ENCODE measurements at regions not wholly inside any gene's neighbourhood (a gene's known extent, or its start where the extent isn't known, plus 50 kb on each side); places are given as distances from the start of the nearest gene placed in this dataset.

DNA sequence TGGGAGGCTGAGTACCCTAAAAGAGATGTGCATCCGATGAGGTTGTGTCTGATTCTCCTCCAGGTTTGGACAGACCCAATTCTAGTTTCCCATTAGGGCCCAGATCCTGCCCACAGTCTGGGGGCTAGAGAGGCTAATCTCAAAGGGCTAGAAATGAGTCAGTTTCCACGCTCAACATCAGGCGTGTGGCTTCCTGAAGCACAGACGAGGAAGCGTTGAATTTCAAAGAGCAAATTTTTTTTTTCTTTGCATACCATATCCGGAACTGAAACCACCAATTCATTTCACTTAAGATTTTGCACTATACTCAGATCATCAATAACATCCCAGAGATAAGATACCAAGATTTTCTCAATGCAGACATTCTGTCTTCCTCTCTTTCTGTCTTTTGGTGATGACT, 173.8 kb upstream of the BCL6 start:
- BruUV-seq (replicated peaks), result no TSS peak
- Histone ChIP-seq H3K27me3 (ENCODE audit: control insufficient read depth, insufficient read depth, low read length) (no peaks in the 10 kb centered on the region), H3K36me3 (ENCODE audit: control insufficient read depth, insufficient read depth, low read length) (no peaks in the 10 kb centered on the region), H3K4me3 (ENCODE audit: low read depth in 2 of 2, low read length in 2 of 2) (no peak overlapping the region), H3K4me1 (ENCODE audit: control insufficient read depth, insufficient read depth, low read length) (peaks cover 17% of the 10 kb centered on the region), H3K9me3 (ENCODE audit: control insufficient read depth, insufficient read depth, low read depth, low read length) (no peaks in the 10 kb centered on the region), H3K27ac (ENCODE audit: low read length) (peak overlapping the region; percentile 40; the same call in 1 of the 2 replicates)
- no peak for ATAC-seq
- no peak for DNase-seq (ENCODE audit: low read depth, low spot score)
- no peak for TF ChIP-seq CTCF (IDR thresholded peaks at IDR 0.05)
- no peak for TF ChIP-seq REST (IDR thresholded peaks at IDR 0.05; ENCODE audit: insufficient read depth in 1 of 2, low read depth in 2 of 2, low read length in 1 of 2)
- TF ChIP-seq SIN3A (IDR thresholded peaks at IDR 0.05; ENCODE audit: borderline replicate concordance, insufficient read depth, low read depth, low read length), result no peak
- TF ChIP-seq TCF7L2 (IDR thresholded peaks at IDR 0.05; ENCODE audit: low read depth, low read length), result no peak
- no peak for TF ChIP-seq POLR2AphosphoS5 (IDR thresholded peaks at IDR 0.05; ENCODE audit: low read depth, low read length)
- intact Hi-C loops (cut with micrococcal nuclease; ENCODE audit: unreplicated experiment), result no loop called here
- ChIA-PET CTCF (no interaction called here), POLR2A (no interaction called here)
- in situ Hi-C loops (cut with HindIII; ENCODE audit: low pct_unique_long_range_greater_than_20kb, low sequenced_read_pairs), result loop anchor here (10.0 kb wide), 1 partner anchor 174 kb away; the partner anchor contains the start of gene BCL6

GRCh38 chr3:187919544-187919943, 174.3 kb upstream of the BCL6 start:
- intact Hi-C loops (cut with micrococcal nuclease; ENCODE audit: unreplicated experiment), result no loop called here
- Histone ChIP-seq H3K9me3 (ENCODE audit: control insufficient read depth, insufficient read depth, low read depth, low read length) (0 out of 2 replicates have a peak, but pooled peaks cover 3% of the 10 kb centered on the region), H3K27me3 (ENCODE audit: control insufficient read depth, insufficient read depth, low read length) (no peaks in the 10 kb centered on the region), H3K4me3 (ENCODE audit: low read depth in 2 of 2, low read length in 2 of 2) (no peak overlapping the region), H3K36me3 (ENCODE audit: control insufficient read depth, insufficient read depth, low read length) (no peaks in the 10 kb centered on the region), H3K27ac (ENCODE audit: low read length) (no peak overlapping the region), H3K4me1 (ENCODE audit: control insufficient read depth, insufficient read depth, low read length) (peaks cover 12% of the 10 kb centered on the region)
- ChIA-PET POLR2A (no interaction called here), CTCF (no interaction called here)
- BruUV-seq (replicated peaks), result no TSS peak
- DNase-seq (ENCODE audit: low read depth, low spot score) (no peak), ATAC-seq (no peak)
- TF ChIP-seq CTCF (IDR thresholded peaks at IDR 0.05) (no peak), POLR2AphosphoS5 (IDR thresholded peaks at IDR 0.05; ENCODE audit: low read depth, low read length) (no peak), SIN3A (IDR thresholded peaks at IDR 0.05; ENCODE audit: borderline replicate concordance, insufficient read depth, low read depth, low read length) (no peak), TCF7L2 (IDR thresholded peaks at IDR 0.05; ENCODE audit: low read depth, low read length) (no peak)
- in situ Hi-C loops (cut with HindIII; ENCODE audit: low pct_unique_long_range_greater_than_20kb, low sequenced_read_pairs), result loop anchor here (10.0 kb wide), 1 partner anchor 175 kb away; the partner anchor contains the start of gene BCL6

Data from Panc1 (cell line).